ENCODE measurements at regions not wholly inside any gene's neighbourhood (a gene's known extent, or its start where the extent isn't known, plus 50 kb on each side); places are given as distances from the start of the nearest gene placed in this dataset.

GRCh38 chr14:57038689-57039088 lies 228.4 kb upstream of the OTX2 start:
- TF ChIP-seq CTCF (IDR thresholded peaks at IDR 0.05), result no peak
- no peak for TF ChIP-seq POLR2A (IDR thresholded peaks at IDR 0.05)
